ENCODE measurements at regions not wholly inside any gene's neighbourhood (a gene's known extent, or its start where the extent isn't known, plus 50 kb on each side); places are given as distances from the start of the nearest gene placed in this dataset.

GRCh38 chr3:117628823-117629291 is 919.3 kb downstream of the TUSC7 start:
- intact Hi-C loops (cut with DNase I) = no loop called here
- H3K27ac ChIP-seq = no peak overlapping the region
- no peak for TF ChIP-seq CTCF (IDR thresholded peaks at IDR 0.05)
- H3K9ac ChIP-seq (ENCODE audit: low read depth in 2 of 2, low read length in 2 of 2) = no peak overlapping the region
- no peak for DNase-seq
- no peak overlapping the region for H3K4me3 ChIP-seq
- H3K9me3 ChIP-seq = no peaks in the 10 kb centered on the region
- H3K4me1 ChIP-seq = no peaks in the 10 kb centered on the region
- H3K27me3 ChIP-seq = no peaks in the 10 kb centered on the region
- no peaks in the 10 kb centered on the region for H3K36me3 ChIP-seq

- H3K27me3 ChIP-seq = no peaks in the 10 kb centered on the region
- DNase-seq = no peak
- no peaks in the 10 kb centered on the region for H3K9me3 ChIP-seq
- no peak overlapping the region for H3K27ac ChIP-seq
- H3K4me1 ChIP-seq = no peaks in the 10 kb centered on the region
- no peak for TF ChIP-seq CTCF (IDR thresholded peaks at IDR 0.05)
- H3K9ac ChIP-seq (ENCODE audit: low read depth in 2 of 2, low read length in 2 of 2) = no peak overlapping the region
- H3K36me3 ChIP-seq = no peaks in the 10 kb centered on the region
- intact Hi-C loops (cut with DNase I) = no loop called here
- H3K4me3 ChIP-seq = no peak overlapping the region
Observed at GRCh38 chr3:117629505-117629904, 919.9 kb downstream of the TUSC7 start.

GRCh38 chr3:117630469-117630868 is 920.9 kb downstream of the TUSC7 start:
- H3K4me1 ChIP-seq = no peaks in the 10 kb centered on the region
- H3K9ac ChIP-seq (ENCODE audit: low read depth in 2 of 2, low read length in 2 of 2) = no peak overlapping the region
- no peak for DNase-seq
- no peak overlapping the region for H3K27ac ChIP-seq
- no peaks in the 10 kb centered on the region for H3K36me3 ChIP-seq
- H3K9me3 ChIP-seq = no peaks in the 10 kb centered on the region
- intact Hi-C loops (cut with DNase I) = no loop called here
- TF ChIP-seq CTCF (IDR thresholded peaks at IDR 0.05) = no peak
- H3K27me3 ChIP-seq = no peaks in the 10 kb centered on the region
- H3K4me3 ChIP-seq = no peak overlapping the region

- intact Hi-C loops (cut with DNase I) = no loop called here
- TF ChIP-seq CTCF (IDR thresholded peaks at IDR 0.05) = no peak
- Histone ChIP-seq H3K4me1 (no peaks in the 10 kb centered on the region), H3K4me3 (no peak overlapping the region), H3K27ac (no peak overlapping the region), H3K36me3 (no peaks in the 10 kb centered on the region), H3K9ac (ENCODE audit: low read depth in 2 of 2, low read length in 2 of 2) (no peak overlapping the region), H3K9me3 (no peaks in the 10 kb centered on the region), H3K27me3 (no peaks in the 10 kb centered on the region)
- DNase-seq = no peak
Observed at GRCh38 chr3:117630885-117631284, 921.3 kb downstream of the TUSC7 start.

- no peak for TF ChIP-seq CTCF (IDR thresholded peaks at IDR 0.05)
- H3K4me1 ChIP-seq = no peaks in the 10 kb centered on the region
- DNase-seq = no peak
- H3K9me3 ChIP-seq = no peaks in the 10 kb centered on the region
- no peak overlapping the region for H3K4me3 ChIP-seq
- no peak overlapping the region for H3K27ac ChIP-seq
- no peak overlapping the region for H3K9ac ChIP-seq (ENCODE audit: low read depth in 2 of 2, low read length in 2 of 2)
- intact Hi-C loops (cut with DNase I) = no loop called here
- H3K36me3 ChIP-seq = no peaks in the 10 kb centered on the region
- H3K27me3 ChIP-seq = no peaks in the 10 kb centered on the region
Observed at GRCh38 chr3:117631781-117632180, 922.2 kb downstream of the TUSC7 start.

GRCh38 chr3:117632191-117632590 is 922.6 kb downstream of the TUSC7 start:
- no peak for TF ChIP-seq CTCF (IDR thresholded peaks at IDR 0.05)
- Histone ChIP-seq H3K27me3 (no peaks in the 10 kb centered on the region), H3K36me3 (no peaks in the 10 kb centered on the region), H3K9me3 (no peaks in the 10 kb centered on the region), H3K27ac (no peak overlapping the region), H3K4me1 (no peaks in the 10 kb centered on the region), H3K9ac (ENCODE audit: low read depth in 2 of 2, low read length in 2 of 2) (no peak overlapping the region), H3K4me3 (no peak overlapping the region)
- DNase-seq = no peak
- intact Hi-C loops (cut with DNase I) = no loop called here

Data from colonic mucosa (tissue), 4 donors.